ENCODE measurements at regions not wholly inside any gene's neighbourhood (a gene's known extent, or its start where the extent isn't known, plus 50 kb on each side); places are given as distances from the start of the nearest gene placed in this dataset.

- DNase-seq (ENCODE audit: low spot score), result no peak
Measured at GRCh38 chr18:29693334-29693733, 1349.2 kb downstream of the DSC3 start.

DNA sequence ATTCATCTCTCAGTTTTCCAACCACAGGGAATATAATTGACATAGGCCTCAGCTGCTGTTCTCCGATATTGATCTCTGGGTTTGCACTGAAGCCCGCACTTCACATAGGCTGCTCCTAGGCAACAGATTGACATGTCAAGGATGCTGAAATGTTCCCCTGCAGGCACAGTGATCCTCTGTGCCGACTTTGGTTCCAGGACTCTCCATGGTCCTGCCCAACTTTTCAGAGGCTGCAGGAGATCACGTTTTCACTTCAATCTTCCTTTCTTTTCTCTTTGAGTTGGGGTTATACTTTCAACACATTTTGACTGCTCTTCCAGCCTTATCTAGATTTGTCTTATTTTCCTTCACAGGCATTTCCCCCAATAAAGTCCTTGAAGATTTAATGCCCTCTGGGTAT is 1361.0 kb downstream of the DSC3 start:
- no peak for DNase-seq (ENCODE audit: low spot score)

DNA sequence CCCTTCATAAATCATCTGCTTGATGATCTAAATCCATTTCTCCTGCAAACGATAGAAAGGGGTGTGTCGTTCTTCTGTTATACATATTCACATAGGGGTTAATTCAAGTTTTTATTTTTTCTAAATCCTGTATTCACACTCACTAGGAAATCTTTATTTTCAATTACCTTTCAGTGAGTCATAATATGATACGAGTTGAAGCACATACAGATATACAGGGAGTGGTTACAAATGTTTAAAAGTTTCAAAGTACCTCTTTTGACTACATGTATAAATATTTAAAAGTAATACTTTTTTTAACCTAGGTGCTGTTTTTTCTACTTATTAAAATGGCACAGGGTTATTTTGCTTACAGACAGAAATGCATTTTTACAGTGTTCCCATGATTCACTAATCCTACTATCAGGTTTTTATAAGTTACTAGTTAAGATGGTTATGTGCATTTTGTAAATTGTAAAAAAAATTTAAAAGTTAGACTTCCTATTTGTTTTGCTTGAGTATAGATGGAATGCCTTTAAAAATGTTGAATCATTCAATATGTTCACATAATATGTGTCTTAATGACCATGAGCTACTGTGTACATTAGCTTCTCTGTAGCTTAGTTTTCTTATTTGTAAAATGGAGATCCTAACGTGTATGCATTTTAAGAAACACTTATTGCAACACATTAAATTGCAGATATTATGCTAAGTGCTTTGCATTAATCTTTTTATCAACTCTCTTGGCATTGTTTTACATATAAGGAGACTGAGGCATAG is 1378.1 kb downstream of the DSC3 start:
- no peak for DNase-seq (ENCODE audit: low spot score)

- no peak for DNase-seq (ENCODE audit: low spot score)
Measured at GRCh38 chr18:29661924-29662323, 1380.6 kb downstream of the DSC3 start.

DNA sequence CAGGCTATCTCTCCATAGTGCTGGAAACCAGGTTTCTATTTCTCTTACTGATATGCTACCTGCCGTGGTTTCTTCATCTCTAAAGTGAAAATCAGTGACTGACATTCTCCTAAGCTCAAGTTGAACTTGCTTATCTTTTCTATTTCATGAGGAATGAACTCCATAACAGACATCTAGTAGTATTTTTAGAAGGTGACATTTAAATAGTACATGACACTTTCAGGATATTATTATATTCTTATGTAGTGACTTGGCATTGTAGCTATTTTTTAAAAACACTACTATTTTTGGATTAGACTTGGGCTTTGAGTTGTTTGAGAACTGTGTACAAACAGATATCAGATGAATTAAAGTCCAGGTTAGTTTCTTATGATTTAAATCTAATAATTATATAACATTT is 1381.8 kb downstream of the DSC3 start:
- no peak for DNase-seq (ENCODE audit: low spot score)

GRCh38 chr18:29653671-29654215 is 1388.8 kb downstream of the DSC3 start:
- DNase-seq (ENCODE audit: low spot score), result no peak

DNA sequence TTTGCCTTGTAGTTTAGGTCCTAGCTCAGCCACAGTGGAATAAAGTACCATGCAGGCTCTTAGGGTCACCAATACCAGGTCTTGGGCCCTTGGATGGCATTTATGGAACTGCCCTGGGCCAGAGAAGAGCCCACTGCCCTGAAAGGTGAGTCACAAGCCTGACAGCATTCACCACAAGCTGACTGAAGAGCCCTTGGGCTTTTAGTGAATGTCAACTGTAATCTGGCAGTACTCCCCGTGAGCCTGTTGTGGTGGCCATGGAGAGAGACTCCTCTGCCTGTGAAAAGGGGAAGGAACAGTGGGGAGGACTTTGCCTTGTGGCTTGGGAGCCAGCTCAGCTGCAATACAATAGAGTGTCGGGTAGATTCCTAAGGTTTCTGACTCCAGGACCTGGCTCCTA is 1389.7 kb downstream of the DSC3 start:
- DNase-seq (ENCODE audit: low spot score), result no peak

DNA sequence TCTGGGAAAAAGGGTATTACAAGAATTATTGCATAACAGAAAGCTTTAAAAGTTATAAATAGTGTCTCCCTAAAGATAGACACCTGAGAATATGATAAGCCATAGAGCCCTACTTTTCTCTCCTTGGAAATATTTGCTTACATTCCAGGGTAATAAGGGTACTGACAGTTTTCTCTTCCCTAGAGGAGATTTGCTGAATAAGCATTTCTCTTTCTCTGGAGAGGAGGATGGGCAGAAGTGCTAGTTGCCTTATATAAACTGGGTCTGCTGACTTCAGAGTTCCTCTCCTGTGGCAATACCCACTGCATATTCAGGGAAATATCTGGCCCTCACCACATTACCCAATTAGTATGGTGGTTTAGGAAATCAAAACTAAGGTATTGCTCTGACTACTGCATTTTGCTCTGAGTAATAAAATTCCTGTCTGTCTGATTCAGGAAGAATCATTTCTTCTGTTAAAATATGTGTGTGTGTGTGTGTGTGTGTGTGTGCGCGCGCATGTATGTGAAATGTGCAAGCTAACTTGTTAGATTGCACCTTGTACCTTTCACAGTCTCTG is 1391.3 kb downstream of the DSC3 start:
- DNase-seq (ENCODE audit: low spot score), result no peak

DNA sequence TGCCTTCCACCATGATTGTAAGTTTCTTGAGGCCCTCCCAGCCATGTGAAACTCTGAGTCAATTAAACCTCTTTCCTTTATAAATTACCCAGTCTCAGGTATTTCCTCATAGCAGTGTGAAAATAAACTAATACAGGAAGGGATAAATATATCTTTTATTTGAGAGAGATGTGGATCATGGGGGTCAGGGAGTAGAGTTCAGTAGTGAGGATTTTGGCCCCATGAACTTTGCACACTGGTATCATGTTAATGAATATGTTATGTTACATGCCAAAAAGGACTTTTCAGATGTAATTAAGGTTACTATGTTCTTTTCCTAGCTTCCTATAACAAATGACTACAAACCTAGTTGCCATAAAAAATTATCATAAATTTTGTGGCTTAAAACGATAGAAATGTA is 1393.7 kb downstream of the DSC3 start:
- DNase-seq (ENCODE audit: low spot score), result no peak

DNA sequence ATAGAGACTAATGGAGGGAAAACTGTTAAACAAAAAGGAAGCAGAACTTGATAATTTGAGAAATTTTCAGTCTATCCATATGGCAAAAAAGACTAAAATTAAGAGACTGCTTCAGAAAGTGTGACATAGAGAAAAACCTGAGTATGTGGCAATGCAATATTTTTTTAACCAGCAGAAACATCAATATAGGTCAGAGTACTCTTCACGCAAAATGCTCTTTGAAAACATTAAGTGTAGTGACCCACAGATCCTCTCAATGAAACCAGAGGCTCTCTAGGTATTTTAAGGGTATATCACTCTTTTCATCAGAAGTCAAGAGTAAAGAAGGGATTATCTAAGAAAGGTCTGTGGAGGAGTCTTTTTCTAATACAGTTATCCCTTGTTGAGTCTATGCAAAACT is 1394.8 kb downstream of the DSC3 start:
- DNase-seq (ENCODE audit: low spot score), result no peak

GRCh38 chr18:29644276-29644675 is 1398.3 kb downstream of the DSC3 start:
- DNase-seq (ENCODE audit: low spot score), result peak; percentile 60

- no peak for DNase-seq (ENCODE audit: low spot score)
Measured at GRCh38 chr18:29629493-29630036, 1413.0 kb downstream of the DSC3 start.

DNA sequence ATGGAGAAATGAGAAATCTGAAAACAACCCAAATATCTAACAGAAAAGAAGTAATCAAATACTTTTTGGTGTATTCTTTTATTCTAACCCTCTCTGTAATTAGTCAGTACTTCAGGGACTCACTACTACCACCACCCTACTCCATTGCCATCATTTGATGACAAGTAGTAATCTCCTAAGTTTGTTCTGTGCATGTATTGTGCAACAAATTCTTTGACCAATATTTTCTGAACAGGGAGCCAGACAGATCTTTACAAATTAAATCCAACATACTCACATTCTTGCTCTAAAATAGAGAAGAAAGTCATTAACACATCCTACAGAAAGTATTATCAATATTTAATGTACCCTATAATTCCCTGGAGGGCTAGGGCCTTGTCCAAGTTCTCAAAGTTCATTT is 1416.4 kb downstream of the DSC3 start:
- DNase-seq (ENCODE audit: low spot score), result no peak

DNA sequence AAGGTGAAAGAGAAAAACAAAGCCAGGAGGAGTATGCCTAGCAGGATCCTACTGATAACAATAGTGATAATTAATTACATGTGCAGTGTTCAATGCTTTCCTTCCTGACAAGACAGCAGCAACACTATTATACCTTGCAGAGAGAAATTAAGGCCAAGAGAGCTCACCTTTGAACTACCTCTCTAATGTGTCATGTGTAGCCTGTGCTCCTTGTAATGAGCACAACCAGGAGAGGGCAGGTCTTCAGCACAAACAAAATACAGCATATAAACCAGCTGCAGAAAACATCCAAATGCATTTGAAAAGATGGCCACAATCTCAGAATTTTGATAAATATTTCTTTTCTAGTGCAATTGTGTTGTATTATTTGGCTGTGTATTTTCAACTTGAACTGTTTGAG is 1425.7 kb downstream of the DSC3 start:
- DNase-seq (ENCODE audit: low spot score), result no peak

GRCh38 chr18:29608982-29609381 is 1432.1 kb upstream of the CDH2 start:
- no peak for DNase-seq (ENCODE audit: low spot score)

DNA sequence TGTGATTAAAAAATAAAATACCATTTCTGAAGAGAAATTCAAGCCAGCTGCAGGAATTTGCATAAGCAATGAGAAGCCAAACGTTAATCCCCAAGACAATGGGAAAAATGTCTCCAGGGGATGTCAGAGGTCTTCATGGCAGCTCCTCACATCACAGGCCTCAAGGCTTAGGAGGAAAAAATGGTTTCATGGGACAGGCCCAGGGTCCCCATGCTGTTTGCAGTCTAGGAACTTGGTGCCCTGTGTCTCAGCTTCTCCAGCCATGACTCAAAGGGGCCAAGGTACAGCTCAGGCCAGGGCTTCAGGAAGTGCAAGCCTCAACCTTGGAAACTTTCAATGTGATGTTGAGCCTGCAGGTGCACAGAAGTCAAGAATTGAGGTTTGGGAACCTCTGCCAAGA is 1428.4 kb upstream of the CDH2 start:
- no peak for DNase-seq (ENCODE audit: low spot score)

DNA sequence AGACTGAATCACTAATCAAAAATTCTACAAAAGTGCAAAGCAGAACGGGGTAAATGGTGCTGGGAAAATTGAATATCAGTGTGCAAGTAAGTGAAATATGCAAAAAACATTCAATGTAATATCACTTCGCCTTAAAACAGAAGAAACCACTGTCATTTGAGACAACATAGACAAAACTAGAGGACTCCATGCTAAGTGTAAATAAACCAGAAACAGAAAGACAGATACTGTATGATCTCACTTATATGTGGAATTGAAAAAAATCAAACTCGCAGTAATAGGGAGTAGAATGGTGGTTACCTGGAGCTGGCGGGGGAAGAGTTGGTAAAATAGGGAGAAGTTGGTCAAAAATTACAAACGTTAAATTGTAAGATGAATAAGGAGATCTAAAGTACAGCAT is 1420.0 kb upstream of the CDH2 start:
- DNase-seq (ENCODE audit: low spot score), result no peak

- DNase-seq (ENCODE audit: low spot score), result no peak
Measured at GRCh38 chr18:29594493-29594892, 1417.6 kb upstream of the CDH2 start.

DNA sequence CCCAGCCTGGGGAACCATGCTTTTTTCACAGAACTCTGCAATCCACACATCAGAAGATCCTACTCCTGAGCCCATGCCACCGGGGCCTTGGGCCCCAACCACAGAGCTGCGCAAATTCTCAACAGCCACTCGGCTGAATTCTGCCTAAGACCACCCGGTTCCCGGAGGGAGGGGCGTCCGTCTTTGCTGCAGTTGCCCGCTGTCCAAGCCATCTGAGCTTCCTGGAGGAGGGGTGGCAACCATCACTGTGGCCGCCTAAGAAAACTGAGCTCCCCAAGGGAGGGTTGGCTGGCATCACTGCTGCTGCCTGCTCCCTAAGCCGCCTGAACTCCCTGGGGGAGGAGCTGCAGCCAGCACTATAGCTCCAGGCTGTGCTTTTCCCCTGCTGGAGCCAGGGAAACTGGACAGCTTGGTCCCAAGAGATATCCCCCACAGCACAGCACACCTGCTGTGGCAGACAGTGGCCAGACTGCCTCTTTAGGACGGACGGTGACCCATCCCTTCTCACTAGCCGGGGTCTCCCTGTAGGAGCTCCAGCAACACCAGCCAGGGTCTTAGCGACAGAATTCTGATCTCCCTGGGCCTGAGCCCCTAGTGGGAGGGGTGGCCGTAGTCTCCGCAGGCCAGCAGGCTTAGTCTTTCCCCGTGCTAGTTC is 1411.6 kb upstream of the CDH2 start:
- no peak for DNase-seq (ENCODE audit: low spot score)

DNA sequence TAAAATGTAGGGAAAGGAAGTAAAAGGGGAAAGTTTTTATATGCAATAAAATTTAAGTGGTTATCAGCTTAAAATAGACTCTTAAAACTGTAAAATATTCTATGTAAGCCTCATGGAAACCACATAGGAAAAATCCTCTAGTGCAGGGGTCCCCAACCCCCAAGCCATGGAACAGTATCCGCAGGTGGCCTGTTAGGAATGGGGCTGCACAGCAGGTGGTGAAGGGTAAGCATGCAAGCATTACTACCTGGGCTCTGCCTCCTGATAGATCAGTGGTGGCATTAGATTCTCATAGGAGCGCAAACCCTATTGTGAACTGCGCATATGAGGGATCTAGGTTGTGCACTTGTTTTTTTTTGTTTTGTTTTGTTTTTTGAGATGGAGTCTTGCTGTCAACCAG is 1409.3 kb upstream of the CDH2 start:
- no peak for DNase-seq (ENCODE audit: low spot score)

- no peak for DNase-seq (ENCODE audit: low spot score)
Measured at GRCh38 chr18:29560270-29560669, 1383.3 kb upstream of the CDH2 start.

DNA sequence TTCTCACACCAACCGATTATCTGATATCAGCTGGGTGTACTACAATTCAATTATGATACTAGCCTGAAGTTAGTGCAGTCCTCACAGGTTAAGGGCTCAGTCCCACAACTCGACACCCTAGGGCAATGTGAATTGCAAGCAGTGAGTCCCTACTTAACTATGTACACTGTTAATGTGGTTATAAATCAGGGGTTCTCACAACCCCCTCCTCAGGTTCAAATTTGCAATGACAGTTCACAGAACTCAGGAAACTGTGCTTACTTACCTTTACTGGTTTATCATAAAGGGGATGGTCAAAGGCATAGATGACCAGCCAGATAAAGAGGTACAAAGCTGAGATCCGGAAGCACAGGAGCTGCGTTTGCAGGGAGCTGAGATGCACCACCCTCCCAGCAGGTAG is 1379.1 kb upstream of the CDH2 start:
- no peak for DNase-seq (ENCODE audit: low spot score)

DNA sequence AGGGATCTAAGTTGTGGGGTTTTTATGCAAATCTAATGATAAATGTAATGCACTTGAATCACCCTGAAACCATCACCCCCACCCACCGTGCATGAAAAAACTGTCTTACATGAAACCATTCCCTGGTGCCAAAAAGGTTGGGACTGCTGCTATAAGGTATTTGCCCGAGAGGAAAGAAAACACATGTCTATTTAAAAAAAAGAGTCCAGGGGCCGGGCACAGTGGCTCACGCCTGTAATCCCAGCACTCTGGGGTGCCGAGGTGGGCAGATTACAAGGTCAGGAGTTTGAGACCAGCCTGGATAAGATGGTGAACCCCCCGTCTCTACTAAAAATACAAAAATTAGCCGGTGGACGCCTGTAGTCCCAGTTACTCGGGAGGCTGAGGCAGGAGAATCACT is 1372.8 kb upstream of the CDH2 start:
- DNase-seq (ENCODE audit: low spot score), result no peak

All from RKO (cell line).